GM12801 (cell line): ENCODE measurements at regions not wholly inside any gene's neighbourhood (a gene's known extent, or its start where the extent isn't known, plus 50 kb on each side); places are given as distances from the start of the nearest gene placed in this dataset.

Experiments used
- TF ChIP-seq, protein P1 (sequence below): IDR thresholded peaks from one replicate; pipeline ENCODE4 v1.5.1; 2011; ENCODE audit warnings: control low read depth; ENCODE audit not compliant: insufficient read length; ENCODE audit errors: extremely low read depth

DNA sequence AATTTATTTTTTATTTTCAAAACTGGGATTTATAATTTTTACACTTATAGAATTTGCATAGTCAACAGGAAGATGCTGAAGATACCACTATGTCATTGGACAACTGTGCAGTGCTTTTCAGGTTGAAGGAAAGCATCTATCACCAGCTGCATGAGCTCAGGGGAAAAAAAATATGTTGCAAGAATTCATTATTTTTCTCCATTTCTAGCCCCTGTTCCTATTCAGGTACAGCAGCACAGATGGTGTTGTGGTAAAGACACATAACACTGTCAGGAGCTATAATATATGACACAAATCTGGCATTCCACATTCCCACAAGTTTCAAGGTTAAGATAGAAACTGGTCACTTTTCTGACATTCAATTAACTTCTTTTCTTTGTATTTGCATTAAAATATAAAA, 1088.6 kb downstream of the MAT2B start:
- TF ChIP-seq, protein P1, sequence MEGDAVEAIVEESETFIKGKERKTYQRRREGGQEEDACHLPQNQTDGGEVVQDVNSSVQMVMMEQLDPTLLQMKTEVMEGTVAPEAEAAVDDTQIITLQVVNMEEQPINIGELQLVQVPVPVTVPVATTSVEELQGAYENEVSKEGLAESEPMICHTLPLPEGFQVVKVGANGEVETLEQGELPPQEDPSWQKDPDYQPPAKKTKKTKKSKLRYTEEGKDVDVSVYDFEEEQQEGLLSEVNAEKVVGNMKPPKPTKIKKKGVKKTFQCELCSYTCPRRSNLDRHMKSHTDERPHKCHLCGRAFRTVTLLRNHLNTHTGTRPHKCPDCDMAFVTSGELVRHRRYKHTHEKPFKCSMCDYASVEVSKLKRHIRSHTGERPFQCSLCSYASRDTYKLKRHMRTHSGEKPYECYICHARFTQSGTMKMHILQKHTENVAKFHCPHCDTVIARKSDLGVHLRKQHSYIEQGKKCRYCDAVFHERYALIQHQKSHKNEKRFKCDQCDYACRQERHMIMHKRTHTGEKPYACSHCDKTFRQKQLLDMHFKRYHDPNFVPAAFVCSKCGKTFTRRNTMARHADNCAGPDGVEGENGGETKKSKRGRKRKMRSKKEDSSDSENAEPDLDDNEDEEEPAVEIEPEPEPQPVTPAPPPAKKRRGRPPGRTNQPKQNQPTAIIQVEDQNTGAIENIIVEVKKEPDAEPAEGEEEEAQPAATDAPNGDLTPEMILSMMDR, result no peak

DNA sequence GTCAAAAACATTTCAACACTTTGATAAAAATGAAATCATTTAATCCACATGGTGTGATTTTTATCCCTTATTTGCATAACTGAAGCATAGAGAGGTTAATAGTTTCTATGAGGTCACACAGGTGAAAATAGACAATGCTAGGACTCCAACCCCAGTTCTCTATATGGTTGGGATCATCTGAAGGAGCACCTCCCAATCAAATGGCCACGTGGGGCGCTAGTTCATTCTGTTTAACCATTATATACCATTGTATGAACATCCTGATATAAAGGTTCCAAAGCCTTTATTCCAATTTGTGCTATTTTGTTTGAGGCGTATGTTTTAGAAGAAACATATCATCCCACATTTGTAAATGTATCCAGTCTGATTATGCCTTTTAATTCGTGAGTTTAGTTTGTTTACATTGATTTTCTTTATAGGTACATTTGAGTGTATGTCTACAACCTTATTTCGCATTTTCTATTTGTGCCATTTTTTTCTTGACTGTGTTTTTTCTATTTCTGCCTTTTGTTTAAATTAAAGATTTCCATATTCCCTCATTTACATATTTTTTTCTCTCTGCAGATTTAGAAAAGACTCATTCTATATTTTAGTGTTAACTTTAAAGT, 1092.0 kb downstream of the MAT2B start:
- TF ChIP-seq, protein P1, result no peak

DNA sequence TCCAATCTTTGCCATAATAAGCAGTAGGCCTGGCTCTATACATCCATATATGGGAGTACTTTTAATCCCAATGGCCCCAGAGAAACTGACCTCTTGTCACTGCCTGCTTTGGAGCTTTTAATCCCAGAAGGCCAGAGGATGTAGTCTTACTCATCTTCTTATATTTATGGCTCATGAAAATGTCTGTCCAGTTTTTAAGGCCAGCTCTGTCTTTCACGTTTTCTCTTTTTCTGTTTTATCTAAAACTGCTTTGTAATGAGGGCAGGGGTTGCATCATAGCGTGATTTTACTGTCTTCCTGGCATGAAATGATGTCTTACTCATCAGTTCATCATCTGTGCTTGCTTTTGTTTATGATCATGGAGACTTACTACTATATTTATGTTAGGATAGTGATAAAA, 1094.9 kb downstream of the MAT2B start:
- TF ChIP-seq, protein P1, result no peak

DNA sequence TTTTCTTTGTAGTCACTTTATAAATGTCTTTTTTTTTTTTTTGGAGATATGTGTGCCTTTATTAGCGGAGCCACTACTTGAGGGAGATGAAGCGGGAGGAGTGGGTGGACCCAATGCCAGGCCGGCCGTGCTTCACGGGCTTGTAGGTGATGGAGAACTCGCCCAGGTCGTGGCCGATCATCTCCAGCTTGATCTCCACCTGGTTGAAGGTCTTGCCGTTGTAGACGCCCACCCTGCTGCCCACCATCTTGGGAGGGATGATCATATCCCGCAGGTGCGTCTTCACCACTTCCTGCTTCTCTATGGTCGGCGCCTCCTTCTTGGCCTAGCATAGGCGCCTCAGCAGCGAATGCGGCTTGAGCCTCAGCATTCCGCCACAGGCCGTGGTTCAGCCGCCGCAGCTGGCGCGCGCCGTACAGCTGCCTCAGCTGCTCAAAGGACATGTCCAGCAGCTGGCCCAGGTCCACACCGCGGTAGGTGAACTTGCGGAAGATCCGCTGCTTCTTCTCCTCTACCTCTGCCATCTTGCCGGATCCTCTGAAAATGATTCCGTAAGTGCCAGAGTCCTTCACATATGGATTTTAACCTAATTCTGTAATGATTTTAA, 1095.6 kb downstream of the MAT2B start:
- TF ChIP-seq, protein P1, result no peak

DNA sequence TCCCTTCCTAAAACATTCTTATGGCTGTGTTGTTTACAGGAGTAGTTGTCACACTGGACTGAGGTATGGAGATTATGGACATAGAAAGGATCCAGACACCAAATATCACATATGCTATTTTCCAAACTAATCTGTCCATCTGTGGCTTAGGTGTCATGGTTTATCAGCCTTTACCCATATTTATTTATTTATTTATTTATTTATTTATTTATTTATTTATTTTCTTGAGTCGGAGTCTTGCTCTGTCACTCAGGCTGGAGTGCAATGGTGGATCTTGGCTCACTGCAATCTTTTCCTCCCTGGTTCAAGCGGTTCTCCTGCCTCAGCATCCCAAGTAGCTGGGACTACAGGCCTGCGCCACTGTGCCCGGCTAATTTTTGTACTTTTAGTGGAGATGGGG, 1103.1 kb downstream of the MAT2B start:
- TF ChIP-seq, protein P1, result no peak

DNA sequence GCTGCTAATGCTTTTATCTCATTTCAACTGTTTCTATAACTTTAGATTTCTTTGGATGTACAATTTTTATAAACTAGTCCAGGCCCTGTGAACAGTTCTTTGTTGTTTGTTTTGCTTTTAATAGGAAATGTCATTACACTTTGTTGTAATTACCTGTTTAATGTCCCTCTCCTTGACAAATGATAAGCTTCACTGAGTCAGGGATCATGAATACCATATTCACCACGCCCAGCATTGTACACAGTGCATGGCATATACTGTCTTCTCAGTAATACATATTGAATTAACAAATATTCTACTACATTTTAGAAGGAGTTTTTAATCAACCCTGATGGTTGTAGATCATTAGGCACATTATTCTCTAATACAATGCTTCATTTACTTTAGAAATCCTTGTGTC, 1105.0 kb downstream of the MAT2B start:
- TF ChIP-seq, protein P1, result no peak

DNA sequence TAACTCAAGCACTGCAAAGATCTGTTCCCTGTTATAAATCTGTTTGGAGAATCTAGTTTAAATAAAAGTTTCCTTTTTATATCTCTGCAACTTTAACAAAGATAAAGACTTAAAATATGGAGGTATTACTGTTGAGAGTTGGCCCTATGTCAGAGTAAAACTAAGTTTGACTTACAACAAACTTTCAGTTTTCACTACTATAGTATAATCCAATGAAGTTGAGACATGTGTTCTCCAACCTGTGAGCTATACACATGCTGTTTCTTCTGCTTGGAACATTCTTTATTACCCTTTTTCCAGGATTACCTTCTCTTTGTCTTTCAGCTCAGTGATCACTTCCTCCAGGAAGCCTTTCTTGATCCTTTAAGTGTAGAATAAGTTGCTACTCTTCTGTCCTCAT, 1109.3 kb downstream of the MAT2B start:
- TF ChIP-seq, protein P1, result no peak

DNA sequence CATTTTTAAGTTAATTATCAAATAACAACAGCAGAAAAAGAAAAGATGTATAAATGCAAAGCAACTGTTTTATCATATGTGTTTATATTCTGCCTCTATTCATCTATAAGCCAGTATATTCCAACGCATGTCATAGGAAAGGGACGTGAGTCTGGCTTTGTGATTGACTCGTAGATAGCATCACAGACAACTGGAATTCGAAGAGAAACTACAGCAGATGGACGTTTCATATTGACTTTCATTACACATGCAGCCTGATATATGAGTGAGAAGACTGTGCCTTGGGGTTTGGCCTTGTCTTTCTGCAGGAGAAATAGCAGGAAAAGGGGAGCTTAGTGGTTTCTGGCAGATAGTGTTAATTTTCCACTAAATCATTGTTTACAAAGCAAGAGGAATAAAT, 1111.9 kb downstream of the MAT2B start:
- TF ChIP-seq, protein P1, result no peak
